Heart right ventricle (tissue), 16 donors: ENCODE measurements at regions not wholly inside any gene's neighbourhood (a gene's known extent, or its start where the extent isn't known, plus 50 kb on each side); places are given as distances from the start of the nearest gene placed in this dataset.

Experiments
- ATAC-seq, 8 donors: fragments of 200-7000 bp; cut with Tn5 transposase; one replicate each; pipeline ENCODE4 v1.9.1; 2020; ENCODE audit warnings: mild to moderate bottlenecking in 8 of 8, moderate library complexity in 8 of 8, moderate number of reproducible peaks in 1 of 8
- DNase-seq, 2 donors: peaks; one replicate each; pipeline ENCODE4 v3.0.0-alpha.2; 2020
- H3K27ac ChIP-seq, 10 donors: fragments of 200-600 bp; sonication (generic) in 2 of 10; one replicate each; pipeline versions ENCODE4 v1.5.0 to v1.8.0; 2020 to 2022; ENCODE audit warnings: mild to moderate bottlenecking in 3 of 10
- H3K27me3 ChIP-seq, 7 donors: fragments of 200-600 bp; one replicate each; pipeline ENCODE4 v1.8.0; 2021 to 2022; ENCODE audit warnings: mild to moderate bottlenecking in 2 of 7
- H3K36me3 ChIP-seq, 9 donors: fragments of 200-600 bp; sonication (generic) in 1 of 9; one replicate each; pipeline versions ENCODE4 v1.5.0 to v1.8.0; 2020 to 2022; ENCODE audit warnings: mild to moderate bottlenecking in 2 of 9
- H3K4me1 ChIP-seq, 9 donors: fragments of 200-600 bp; sonication (generic) in 1 of 9; one replicate each; pipeline versions ENCODE4 v1.5.0 to v1.8.0; 2020 to 2022; ENCODE audit warnings: mild to moderate bottlenecking in 4 of 9
- H3K4me3 ChIP-seq, 10 donors: fragments of 200-600 bp; sonication (generic) in 2 of 10; one replicate each; pipeline versions ENCODE4 v1.5.0 to v1.8.0; 2020 to 2022; ENCODE audit warnings: mild to moderate bottlenecking in 7 of 10, moderate library complexity in 2 of 10
- H3K9me3 ChIP-seq, 11 donors: fragments of 200-600 bp in 10 of 11; sonication (generic) in 2 of 11; one replicate each; pipeline versions ENCODE4 v1.5.0 to v1.8.0; 2013 to 2022; ENCODE audit warnings: mild to moderate bottlenecking in 2 of 11, control low read depth in 1 of 11, moderate library complexity in 1 of 11
- WGBS, 2 donors: extraction: QIAGEN DNeasy Blood & Tissue Kit; methylation state at CpG; one replicate each; pipeline ENCODE4 v1.1.7; 2013; ENCODE audit warnings: inconsistent platforms in 1 of 2; 5-methylcytosine and 5-hydroxymethylcytosine counted together
- intact Hi-C, 10 donors: fragments of 100-400 bp; cut with DNase I; formaldehyde crosslinking; loops; one replicate each; pipeline versions ENCODE4 v1.11.1 to v1.14.2; 2022
- TF ChIP-seq, protein P1 (sequence below), 9 donors: fragments of 200-600 bp; sonication (generic) in 2 of 9; IDR thresholded peaks; one replicate each; pipeline versions ENCODE4 v1.5.0 to v1.8.0; 2021 to 2022; ENCODE audit warnings: antibody characterized with exemption in 9 of 9, mild to moderate bottlenecking in 5 of 9, moderate library complexity in 1 of 9
- donor health status: Arrhythmogenic right ventricular cardiomyopathy.
- donor health status: ischemic (EF 13 %, LVEDD 7.1; RV severe dilation, severe dysfunction).
- donor health status: healthy with polysubstance abuse.
- donor health status: DM: no; HTN: yes; CAD: no.
- donor health status: DM: no; HTN: no; CAD: no.
- donor health status: ischemic (EF 25% LVEDD 6.9; RV normal size, moderate dysfunction).
- donor health status: ischemic (EF 25% LVEDD 5.7; RV mildly dilated, moderate dysfunction).
- donor health status: healthy.
- donor health status: DM: yes; HTN: yes; CAD: no.
- donor health status: Ischemic cardiomyopathy.
- donor health status: ischemic (EF 35%, LVEDD 5.7; RV mildly dilated, moderate dysfunction).
- donor health status: nonischemic (EF 11% LVEDD 7.7; RV severe dilation, severe dysfunction).
- donor health status: DM: yes; HTN: yes; CAD: no.
- donor health status: PGD.
- donor health status: ischemic (EF 29% LVEDD 5.4; RV normal size, mild dysfunction).
- donor health status: nonischemic (EF 23%, LVEDD 6.1; RV moderate dilation, normal function).

DNA sequence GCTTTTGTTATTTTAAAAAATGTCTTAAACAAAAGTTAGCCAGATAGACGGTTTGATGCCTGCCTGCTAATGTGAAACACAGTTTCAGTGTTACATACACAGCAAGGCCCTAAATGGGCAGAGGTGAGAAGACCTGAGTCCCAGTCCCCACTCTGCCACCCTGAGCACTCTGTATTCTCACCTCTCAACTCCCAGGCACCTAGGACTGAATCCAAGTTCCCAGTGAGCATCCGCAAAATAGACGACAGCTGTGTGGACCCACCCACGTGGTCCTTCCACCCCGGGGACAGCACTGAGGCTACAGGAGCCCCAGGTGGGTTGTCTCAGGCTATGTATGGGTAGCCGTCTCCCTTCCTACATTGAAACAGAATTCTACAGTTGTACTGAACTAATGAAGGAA, 111.5 kb downstream of the RPL27A start:
- H3K27ac ChIP-seq = peak overlapping the region in 9 of 10 donors; percentile 17 to 88 (median 75)
- H3K9me3 ChIP-seq = no peaks in the 10 kb centered on the region
- 68 to 72% methylated on average over 6 of the region's 6 CpGs for WGBS, 2 donors
- peaks cover 0 to 15% (median 0%) of the 10 kb centered on the region in 9 donors for H3K36me3 ChIP-seq
- H3K4me3 ChIP-seq = no peak overlapping the region
- H3K4me1 ChIP-seq = peaks cover 5 to 49% (median 36%) of the 10 kb centered on the region in 9 donors
- TF ChIP-seq, protein P1, sequence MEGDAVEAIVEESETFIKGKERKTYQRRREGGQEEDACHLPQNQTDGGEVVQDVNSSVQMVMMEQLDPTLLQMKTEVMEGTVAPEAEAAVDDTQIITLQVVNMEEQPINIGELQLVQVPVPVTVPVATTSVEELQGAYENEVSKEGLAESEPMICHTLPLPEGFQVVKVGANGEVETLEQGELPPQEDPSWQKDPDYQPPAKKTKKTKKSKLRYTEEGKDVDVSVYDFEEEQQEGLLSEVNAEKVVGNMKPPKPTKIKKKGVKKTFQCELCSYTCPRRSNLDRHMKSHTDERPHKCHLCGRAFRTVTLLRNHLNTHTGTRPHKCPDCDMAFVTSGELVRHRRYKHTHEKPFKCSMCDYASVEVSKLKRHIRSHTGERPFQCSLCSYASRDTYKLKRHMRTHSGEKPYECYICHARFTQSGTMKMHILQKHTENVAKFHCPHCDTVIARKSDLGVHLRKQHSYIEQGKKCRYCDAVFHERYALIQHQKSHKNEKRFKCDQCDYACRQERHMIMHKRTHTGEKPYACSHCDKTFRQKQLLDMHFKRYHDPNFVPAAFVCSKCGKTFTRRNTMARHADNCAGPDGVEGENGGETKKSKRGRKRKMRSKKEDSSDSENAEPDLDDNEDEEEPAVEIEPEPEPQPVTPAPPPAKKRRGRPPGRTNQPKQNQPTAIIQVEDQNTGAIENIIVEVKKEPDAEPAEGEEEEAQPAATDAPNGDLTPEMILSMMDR (IDR thresholded peaks at IDR 0.05) = no peak
- ATAC-seq = peak in 5 of 8 donors; percentile 19 to 31 (median 27)
- no peak for DNase-seq
- no peaks in the 10 kb centered on the region for H3K27me3 ChIP-seq
- intact Hi-C loops = no loop called here

DNA sequence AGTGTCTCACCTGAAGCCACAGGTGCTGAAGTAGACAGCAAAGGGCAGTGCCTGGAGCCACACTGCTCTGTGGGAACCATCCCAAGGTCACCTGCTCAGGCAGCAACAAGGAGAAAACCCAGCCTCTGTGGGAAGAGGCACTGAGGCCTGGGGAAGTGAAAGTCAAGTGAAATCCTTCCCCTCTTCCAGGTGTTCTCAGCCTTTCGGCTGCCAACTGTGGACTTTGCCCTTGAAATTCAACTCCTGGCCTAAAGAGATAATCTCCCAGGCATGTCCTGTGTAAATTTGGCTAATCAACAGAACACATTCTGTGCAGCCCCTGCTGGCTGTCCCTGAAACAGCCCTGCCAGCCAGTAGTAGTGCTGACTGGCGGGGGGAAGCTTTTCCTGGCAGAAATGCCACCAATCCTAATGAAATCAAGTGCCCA, 112.1 kb downstream of the RPL27A start:
- peaks cover 7 to 49% (median 34%) of the 10 kb centered on the region in 9 donors for H3K4me1 ChIP-seq
- DNase-seq = no peak
- no peaks in the 10 kb centered on the region for H3K9me3 ChIP-seq
- no peak overlapping the region for H3K4me3 ChIP-seq
- TF ChIP-seq, protein P1 (IDR thresholded peaks at IDR 0.05) = peak; percentile 7 to 61 (median 47)
- ATAC-seq = peak; percentile 34 to 92 (median 82)
- WGBS, 2 donors = 57 to 61% methylated on average over 2 of the region's 2 CpGs
- peak overlapping the region; percentile 17 to 88 (median 72) for H3K27ac ChIP-seq
- intact Hi-C loops = no loop called here
- no peaks in the 10 kb centered on the region for H3K27me3 ChIP-seq
- H3K36me3 ChIP-seq = peaks cover 0 to 20% (median 0%) of the 10 kb centered on the region in 9 donors

DNA sequence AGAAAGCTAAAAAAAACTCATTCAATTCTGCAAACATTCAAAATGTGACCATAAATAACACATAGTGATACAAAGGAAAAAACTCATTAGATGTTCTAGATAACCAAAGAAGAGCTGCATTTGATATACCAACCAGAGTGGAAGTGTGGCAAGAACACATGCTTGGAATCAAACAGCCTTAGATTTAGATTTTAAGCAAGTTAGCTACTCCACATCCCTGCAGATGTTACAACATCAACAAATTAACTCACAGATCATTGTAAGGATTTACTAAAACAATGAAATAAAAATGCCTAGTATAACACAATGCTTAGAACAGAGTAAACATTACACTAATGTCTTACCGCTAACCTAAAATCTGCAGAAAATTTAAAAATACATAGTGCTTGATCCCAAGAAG, 114.0 kb upstream of the AKIP1 start:
- intact Hi-C loops = no loop called here
- Histone ChIP-seq H3K9me3 (no peaks in the 10 kb centered on the region), H3K36me3 (peaks cover 0 to 37% (median 0%) of the 10 kb centered on the region in 9 donors), H3K4me3 (no peak overlapping the region), H3K27me3 (no peaks in the 10 kb centered on the region), H3K27ac (no peak overlapping the region), H3K4me1 (peaks cover 8 to 60% (median 44%) of the 10 kb centered on the region in 9 donors)
- 2 to 69% methylated on average over 1 of the region's 1 CpG for WGBS, 2 donors
- TF ChIP-seq, protein P1 (IDR thresholded peaks at IDR 0.05) = no peak
- ATAC-seq (no peak), DNase-seq (no peak)

DNA sequence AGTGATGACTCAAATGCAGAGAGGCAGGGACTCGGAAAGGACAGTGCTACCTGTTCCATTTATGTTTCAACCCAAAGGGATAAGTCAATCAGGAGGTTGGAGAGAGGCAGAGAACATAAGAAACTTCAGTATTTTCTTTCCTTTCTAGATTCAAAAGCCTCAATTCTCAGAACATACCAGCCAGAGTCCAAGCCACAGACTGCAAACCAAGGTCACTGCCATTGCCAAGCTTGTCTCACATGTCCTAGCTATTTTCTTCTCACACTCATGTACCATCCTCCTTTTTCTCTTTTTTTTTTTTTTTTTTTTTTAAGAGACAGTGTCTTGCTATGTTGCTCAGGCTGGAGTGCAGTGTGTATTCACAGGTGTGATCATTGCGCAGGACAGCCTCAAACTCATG, 111.7 kb upstream of the AKIP1 start:
- Histone ChIP-seq H3K27ac (peak overlapping the region in 6 of 10 donors; percentile 13 to 69 (median 19)), H3K4me3 (no peak overlapping the region), H3K36me3 (peaks cover 0 to 40% (median 0%) of the 10 kb centered on the region in 9 donors), H3K4me1 (peaks cover 6 to 72% (median 48%) of the 10 kb centered on the region in 9 donors), H3K9me3 (no peaks in the 10 kb centered on the region), H3K27me3 (no peaks in the 10 kb centered on the region)
- WGBS, 2 donors = 94 to 95% methylated on average over 2 of the region's 2 CpGs
- TF ChIP-seq, protein P1 (IDR thresholded peaks at IDR 0.05) = no peak
- intact Hi-C loops = no loop called here
- DNase-seq (no peak), ATAC-seq (no peak)
